OCI-LY7 (cell line): ENCODE measurements at regions not wholly inside any gene's neighbourhood (a gene's known extent, or its start where the extent isn't known, plus 50 kb on each side); places are given as distances from the start of the nearest gene placed in this dataset.

Experiments used
- BruUV-seq: library from RNA; stranded (reverse); fragments of 400-500 nt; replicated peaks from 2 replicates; lab custom pipeline; 2021; lab: Mats Ljungman, UMichigan
- CTCF ChIA-PET: fragments of 300-600 bp; sonication (Branson Sonifier 250); formaldehyde crosslinking; loops from one replicate; lab custom pipeline; 2022; ENCODE audit warnings: antibody characterized with exemption; ENCODE audit not compliant: unreplicated experiment; lab: Charles Lee
- POLR2A ChIA-PET: fragments of 300-600 bp; sonication (Branson Sonifier 250); formaldehyde crosslinking; loops from one replicate; lab custom pipeline; 2022; ENCODE audit warnings: antibody characterized with exemption; lab: Charles Lee
- DNase-seq: peaks from one replicate; pipeline ENCODE4 v3.0.0-alpha.2; 2015; ENCODE audit warnings: low spot score
- H2AFZ ChIP-seq: fragments of 200-600 bp; sonication (generic), shearing (Covaris generic); 2 replicates; pipeline ENCODE4 v1.6.1; 2014; ENCODE audit warnings: mild to moderate bottlenecking, antibody characterized with exemption, low read length, moderate library complexity
- H3K27ac ChIP-seq: fragments of 200-600 bp; sonication (generic); 2 replicates; pipeline ENCODE4 v1.5.1; 2014; ENCODE audit warnings: mixed run types, low read depth, mild to moderate bottlenecking, moderate library complexity, low read length, inconsistent platforms; ENCODE audit not compliant: poor library complexity, severe bottlenecking
- H3K36me3 ChIP-seq: fragments of 200-600 bp; sonication (generic); 2 replicates; pipeline ENCODE4 v1.6.1; 2014; ENCODE audit warnings: mild to moderate bottlenecking, antibody characterized with exemption, low read length, moderate library complexity, mixed read lengths; ENCODE audit not compliant: insufficient read depth
- H3K4me1 ChIP-seq: fragments of 200-600 bp; sonication (generic); 2 replicates; pipeline ENCODE4 v1.5.1; 2014; ENCODE audit warnings: mild to moderate bottlenecking, low read length; ENCODE audit not compliant: insufficient read depth, poor library complexity, severe bottlenecking
- H3K4me2 ChIP-seq: fragments of 200-600 bp; sonication (generic); 2 replicates; pipeline ENCODE4 v1.6.1; 2014; ENCODE audit warnings: mild to moderate bottlenecking, low read length
- H3K4me3 ChIP-seq: fragments of 200-600 bp; sonication (generic); 2 replicates; pipeline ENCODE4 v1.5.1; 2014; ENCODE audit warnings: mild to moderate bottlenecking, low read depth, low read length; ENCODE audit not compliant: poor library complexity, severe bottlenecking
- H3K79me2 ChIP-seq: fragments of 200-600 bp; sonication (generic); 2 replicates; pipeline ENCODE4 v1.6.1; 2016; ENCODE audit warnings: low read depth, mild to moderate bottlenecking, low read length, moderate library complexity, mixed read lengths; ENCODE audit not compliant: insufficient read depth
- H3K9me2 ChIP-seq: fragments of 200-600 bp; sonication (generic); 2 replicates; pipeline ENCODE4 v1.6.1; 2016; ENCODE audit warnings: mild to moderate bottlenecking, low read length, mixed read lengths; ENCODE audit not compliant: insufficient read depth
- H3K9me3 ChIP-seq: fragments of 200-600 bp; sonication (generic); 2 replicates; pipeline ENCODE4 v1.6.1; 2014; ENCODE audit warnings: mild to moderate bottlenecking, mixed run types, low read length, mixed read lengths
- H4K20me1 ChIP-seq: fragments of 200-600 bp; sonication (generic); 2 replicates; pipeline ENCODE4 v1.6.1; 2014; ENCODE audit warnings: mild to moderate bottlenecking, antibody characterized with exemption, low read length, moderate library complexity, mixed read lengths; ENCODE audit not compliant: insufficient read depth
- CTCF ChIP-seq: fragments of 200-600 bp; sonication (generic); conservative IDR thresholded peaks from 2 replicates; pipeline ENCODE4 v1.5.1; 2014; ENCODE audit warnings: mild to moderate bottlenecking, antibody characterized with exemption, low read length, moderate library complexity, mixed read lengths
- EZH2phosphoT487 ChIP-seq: fragments of 200-600 bp; sonication (generic); IDR thresholded peaks from 2 replicates; pipeline ENCODE4 v1.6.1; 2018; ENCODE audit warnings: low read depth, borderline replicate concordance, mild to moderate bottlenecking, mixed run types, antibody characterized with exemption, low read length, moderate library complexity, mixed read lengths
- intact Hi-C: fragments of 100-400 bp; cut with micrococcal nuclease; formaldehyde crosslinking; loops from one replicate; pipeline ENCODE4 v1.10.0; 2022; ENCODE audit not compliant: unreplicated experiment

- Histone ChIP-seq H3K4me1 (no peaks in the 10 kb centered on the region), H2AFZ (no peak overlapping the region), H3K36me3 (no peaks in the 10 kb centered on the region), H3K4me2 (no peak overlapping the region), H3K79me2 (no peaks in the 10 kb centered on the region), H3K9me3 (no peaks in the 10 kb centered on the region), H4K20me1 (no peaks in the 10 kb centered on the region), H3K27ac (no peak overlapping the region), H3K9me2 (no peaks in the 10 kb centered on the region), H3K4me3 (no peak overlapping the region)
- no peak for DNase-seq
- CTCF ChIA-PET: no interaction called here
- POLR2A ChIA-PET: no interaction called here
- no TSS peak for BruUV-seq
- intact Hi-C loops: no loop called here
- TF ChIP-seq CTCF (no peak), EZH2phosphoT487 (no peak)
Observed at GRCh38 chr2:17337507-17337906, 180.7 kb downstream of the RAD51AP2 start.

GRCh38 chr2:17336458-17336857 lies 181.8 kb downstream of the RAD51AP2 start:
- Histone ChIP-seq H3K4me2 (no peak overlapping the region), H3K36me3 (no peaks in the 10 kb centered on the region), H3K79me2 (no peaks in the 10 kb centered on the region), H4K20me1 (no peaks in the 10 kb centered on the region), H3K27ac (no peak overlapping the region), H2AFZ (no peak overlapping the region), H3K9me2 (no peaks in the 10 kb centered on the region), H3K4me1 (no peaks in the 10 kb centered on the region), H3K4me3 (no peak overlapping the region), H3K9me3 (no peaks in the 10 kb centered on the region)
- no peak for DNase-seq
- ChIA-PET CTCF (no interaction called here), POLR2A (no interaction called here)
- TF ChIP-seq CTCF: no peak
- TF ChIP-seq EZH2phosphoT487: no peak
- BruUV-seq: no TSS peak
- intact Hi-C loops: no loop called here

GRCh38 chr2:17334300-17334699 lies 183.9 kb downstream of the RAD51AP2 start:
- no peak for DNase-seq
- Histone ChIP-seq H3K9me3 (no peaks in the 10 kb centered on the region), H3K79me2 (no peaks in the 10 kb centered on the region), H3K27ac (no peak overlapping the region), H2AFZ (no peak overlapping the region), H3K9me2 (no peaks in the 10 kb centered on the region), H3K4me1 (no peaks in the 10 kb centered on the region), H3K4me3 (no peak overlapping the region), H3K36me3 (no peaks in the 10 kb centered on the region), H4K20me1 (no peaks in the 10 kb centered on the region), H3K4me2 (no peak overlapping the region)
- BruUV-seq: no TSS peak
- ChIA-PET CTCF (no interaction called here), POLR2A (no interaction called here)
- intact Hi-C loops: no loop called here
- no peak for TF ChIP-seq EZH2phosphoT487
- TF ChIP-seq CTCF: no peak
